Gastrocnemius medialis (tissue), 4 donors: ENCODE measurements at regions not wholly inside any gene's neighbourhood (a gene's known extent, or its start where the extent isn't known, plus 50 kb on each side); places are given as distances from the start of the nearest gene placed in this dataset.

ENCODE experiments used
- ATAC-seq, 2 donors: fragments of 150-250 bp; one replicate each; pipeline ENCODE4 v1.9.1; 2016
- DNase-seq, 2 donors: peaks; one replicate each; pipeline ENCODE4 v3.0.0-alpha.2; 2019
- H3K27ac ChIP-seq, 4 donors: fragments of 200-600 bp; sonication (generic); 1 replicate in 1 of 4; 2 replicates in 3 of 4; pipeline ENCODE4 v1.5.1; 2016 to 2018; ENCODE audit warnings: mild to moderate bottlenecking in 2 of 4, moderate library complexity in 1 of 4
- H3K27me3 ChIP-seq, 3 donors: fragments of 200-600 bp; sonication (generic) in 2 of 3; 1 replicate in 1 of 3; 2 replicates in 2 of 3; pipeline versions ENCODE4 v1.5.1 to v1.6.0; 2016 to 2019; ENCODE audit warnings: mild to moderate bottlenecking in 1 of 3, moderate library complexity in 1 of 3
- H3K36me3 ChIP-seq, 2 donors: fragments of 200-600 bp; sonication (generic) in 1 of 2; one replicate each; pipeline ENCODE4 v1.5.1; 2017 to 2018
- H3K4me1 ChIP-seq, 2 donors: fragments of 200-600 bp; sonication (generic) in 1 of 2; one replicate each; pipeline ENCODE4 v1.5.1; 2016 to 2017; ENCODE audit warnings: mild to moderate bottlenecking in 2 of 2
- H3K4me3 ChIP-seq, 4 donors: fragments of 200-600 bp; sonication (generic) in 3 of 4; 1 replicate in 1 of 4; 2 replicates in 3 of 4; pipeline ENCODE4 v1.5.1; 2016 to 2019; ENCODE audit warnings: mild to moderate bottlenecking in 2 of 4
- H3K9me3 ChIP-seq, 3 donors: fragments of 200-600 bp; sonication (generic) in 2 of 3; 1 replicate in 1 of 3; 2 replicates in 2 of 3; pipeline ENCODE4 v1.5.1; 2016 to 2019
- POLR2A ChIP-seq, 2 donors: fragments of 450-650 bp; IDR thresholded peaks; one replicate each; pipeline ENCODE4 v1.6.1; 2017; ENCODE audit warnings: antibody characterized with exemption in 2 of 2, mild to moderate bottlenecking in 2 of 2, moderate library complexity in 2 of 2
- in situ Hi-C, 4 donors: fragments of 200-750 bp; cut with MboI; loops; one replicate each; pipeline versions ENCODE4 v1.15.0 to v1.8.0; 2017; ENCODE audit warnings: low sequenced_read_pairs in 4 of 4
- intact Hi-C: fragments of 100-400 bp; cut with DNase I; formaldehyde crosslinking; loops from one replicate; pipeline ENCODE4 v1.15.1; 2023; ENCODE audit warnings: low total_unique reads
- TF ChIP-seq, protein P1 (sequence below), 5 experiments: fragments of 450-650 bp in 3 of 5; fragments of 200-600 bp in 2 of 5; sonication (generic) in 2 of 5; IDR thresholded peaks in 4 of 5; conservative IDR thresholded peaks in 1 of 5; 1 replicate in 4 of 5; 2 replicates in 1 of 5; pipeline ENCODE4 v1.5.1; 2016 to 2019; ENCODE audit warnings: antibody characterized with exemption in 5 of 5, mild to moderate bottlenecking in 3 of 5, moderate library complexity in 3 of 5

GRCh38 chr2:180690611-180691010, 289.8 kb upstream of the UBE2E3 start:
- no peaks in the 10 kb centered on the region for H3K9me3 ChIP-seq
- H3K4me3 ChIP-seq: no peak overlapping the region
- H3K27me3 ChIP-seq: no peaks in the 10 kb centered on the region
- TF ChIP-seq, protein P1, sequence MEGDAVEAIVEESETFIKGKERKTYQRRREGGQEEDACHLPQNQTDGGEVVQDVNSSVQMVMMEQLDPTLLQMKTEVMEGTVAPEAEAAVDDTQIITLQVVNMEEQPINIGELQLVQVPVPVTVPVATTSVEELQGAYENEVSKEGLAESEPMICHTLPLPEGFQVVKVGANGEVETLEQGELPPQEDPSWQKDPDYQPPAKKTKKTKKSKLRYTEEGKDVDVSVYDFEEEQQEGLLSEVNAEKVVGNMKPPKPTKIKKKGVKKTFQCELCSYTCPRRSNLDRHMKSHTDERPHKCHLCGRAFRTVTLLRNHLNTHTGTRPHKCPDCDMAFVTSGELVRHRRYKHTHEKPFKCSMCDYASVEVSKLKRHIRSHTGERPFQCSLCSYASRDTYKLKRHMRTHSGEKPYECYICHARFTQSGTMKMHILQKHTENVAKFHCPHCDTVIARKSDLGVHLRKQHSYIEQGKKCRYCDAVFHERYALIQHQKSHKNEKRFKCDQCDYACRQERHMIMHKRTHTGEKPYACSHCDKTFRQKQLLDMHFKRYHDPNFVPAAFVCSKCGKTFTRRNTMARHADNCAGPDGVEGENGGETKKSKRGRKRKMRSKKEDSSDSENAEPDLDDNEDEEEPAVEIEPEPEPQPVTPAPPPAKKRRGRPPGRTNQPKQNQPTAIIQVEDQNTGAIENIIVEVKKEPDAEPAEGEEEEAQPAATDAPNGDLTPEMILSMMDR (IDR thresholded peaks at IDR 0.05 in 4 of 5, conservative IDR thresholded peaks at IDR 0.05 in 1 of 5): no peak
- no peak for TF ChIP-seq POLR2A (IDR thresholded peaks at IDR 0.05)
- ATAC-seq (no peak), DNase-seq (no peak)
- in situ Hi-C loops (no loop called here), intact Hi-C loops (no loop called here)
- no peaks in the 10 kb centered on the region for H3K36me3 ChIP-seq
- H3K4me1 ChIP-seq: no peaks in the 10 kb centered on the region
- no peak overlapping the region for H3K27ac ChIP-seq

DNA sequence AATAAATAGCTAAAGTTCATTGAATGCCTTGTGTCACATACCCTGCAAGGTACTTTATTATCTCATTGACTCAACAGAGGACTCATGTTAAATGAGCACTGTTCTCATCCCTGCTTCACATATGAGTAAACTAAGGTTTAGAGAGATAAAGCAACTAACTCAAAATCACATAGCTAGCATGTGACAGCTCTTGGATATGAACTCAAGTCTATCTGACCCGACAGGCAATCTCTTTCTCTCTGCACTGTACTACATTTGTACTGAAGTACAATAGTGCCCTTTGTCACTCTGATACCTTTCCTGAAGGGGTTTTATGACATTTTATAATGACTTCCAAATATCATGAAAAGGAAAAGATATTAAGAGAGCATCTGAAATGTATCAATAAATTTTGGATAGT, 297.5 kb upstream of the UBE2E3 start:
- H3K27me3 ChIP-seq: no peaks in the 10 kb centered on the region
- in situ Hi-C loops (no loop called here), intact Hi-C loops (no loop called here)
- no peaks in the 10 kb centered on the region for H3K9me3 ChIP-seq
- no peaks in the 10 kb centered on the region for H3K4me1 ChIP-seq
- H3K27ac ChIP-seq: no peak overlapping the region
- H3K4me3 ChIP-seq: no peak overlapping the region
- DNase-seq (no peak), ATAC-seq (no peak)
- H3K36me3 ChIP-seq: no peaks in the 10 kb centered on the region
- no peak for TF ChIP-seq POLR2A (IDR thresholded peaks at IDR 0.05)

DNA sequence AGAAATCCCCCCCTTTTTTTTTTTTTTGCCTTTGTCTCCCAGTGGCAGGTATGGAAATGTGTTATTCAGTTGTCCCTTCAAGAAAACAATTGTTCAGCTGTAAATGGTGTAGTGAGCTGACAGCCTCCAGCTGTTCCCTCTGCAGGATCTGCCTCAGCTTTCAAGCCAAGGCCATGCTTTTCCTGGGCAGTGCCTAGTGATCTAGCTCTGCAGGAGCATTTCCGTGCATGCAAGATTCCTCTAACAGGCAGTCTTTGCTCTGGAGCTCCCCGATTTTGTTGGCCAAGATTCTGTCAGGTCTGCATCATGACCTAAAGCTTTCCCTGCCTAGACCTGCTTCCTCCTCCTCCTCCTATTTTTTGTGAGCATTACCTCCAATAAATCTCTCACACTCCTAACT, 300.7 kb upstream of the UBE2E3 start:
- H3K4me3 ChIP-seq: no peak overlapping the region
- intact Hi-C loops: no loop called here
- H3K4me1 ChIP-seq: no peaks in the 10 kb centered on the region
- no peaks in the 10 kb centered on the region for H3K27me3 ChIP-seq
- no peaks in the 10 kb centered on the region for H3K36me3 ChIP-seq
- TF ChIP-seq, protein P1 (IDR thresholded peaks at IDR 0.05 in 4 of 5, conservative IDR thresholded peaks at IDR 0.05 in 1 of 5): no peak
- TF ChIP-seq POLR2A (IDR thresholded peaks at IDR 0.05): no peak
- no peak for ATAC-seq
- in situ Hi-C loops: no loop called here
- no peaks in the 10 kb centered on the region for H3K9me3 ChIP-seq
- H3K27ac ChIP-seq: no peak overlapping the region
- no peak for DNase-seq

GRCh38 chr2:180678625-180678972, 301.8 kb upstream of the UBE2E3 start:
- Histone ChIP-seq H3K27ac (no peak overlapping the region), H3K36me3 (no peaks in the 10 kb centered on the region), H3K4me3 (no peak overlapping the region), H3K27me3 (no peaks in the 10 kb centered on the region), H3K9me3 (no peaks in the 10 kb centered on the region), H3K4me1 (no peaks in the 10 kb centered on the region)
- ATAC-seq (no peak), DNase-seq (no peak)
- in situ Hi-C loops: no loop called here
- intact Hi-C loops: no loop called here
- TF ChIP-seq, protein P1 (IDR thresholded peaks at IDR 0.05 in 4 of 5, conservative IDR thresholded peaks at IDR 0.05 in 1 of 5): no peak
- no peak for TF ChIP-seq POLR2A (IDR thresholded peaks at IDR 0.05)

DNA sequence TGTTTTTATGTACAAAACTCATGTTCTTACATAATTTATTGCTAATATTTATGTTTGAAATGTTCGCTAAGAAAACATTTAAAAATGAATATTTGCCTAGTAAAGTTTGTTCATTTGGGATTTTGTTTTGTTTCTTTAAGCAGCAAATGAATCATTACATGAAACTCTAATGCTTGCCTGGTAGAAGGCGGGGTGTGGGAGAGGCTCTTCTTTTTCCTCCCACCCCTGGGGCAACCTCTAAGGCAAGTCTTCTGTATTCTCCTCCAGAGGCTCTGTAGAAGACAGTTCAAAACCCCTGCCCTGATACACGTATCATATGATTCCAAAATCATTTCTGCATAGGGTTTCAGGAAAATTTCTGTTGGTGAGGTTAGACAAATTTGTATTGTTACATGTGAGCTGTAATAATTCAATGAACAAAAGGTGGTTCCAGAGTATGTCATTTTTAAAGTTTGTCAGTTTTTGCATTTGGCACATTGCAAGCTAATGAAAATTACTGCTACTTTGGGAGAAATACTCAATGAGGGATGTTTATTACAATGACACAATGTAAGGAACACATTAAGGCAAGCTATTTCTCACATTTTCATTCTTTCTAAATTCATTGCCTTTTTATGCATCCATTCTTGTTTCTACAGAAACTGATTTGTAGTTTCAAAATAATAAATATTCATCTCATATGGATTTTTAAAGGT, 302.3 kb upstream of the UBE2E3 start:
- no peaks in the 10 kb centered on the region for H3K27me3 ChIP-seq

More for the DNA sequence above, 302.3 kb upstream of the UBE2E3 start:
- Histone ChIP-seq H3K9me3 (no peaks in the 10 kb centered on the region), H3K4me3 (no peak overlapping the region), H3K27ac (no peak overlapping the region), H3K36me3 (no peaks in the 10 kb centered on the region), H3K4me1 (no peaks in the 10 kb centered on the region)
- intact Hi-C loops: no loop called here
- in situ Hi-C loops: no loop called here
- TF ChIP-seq POLR2A (IDR thresholded peaks at IDR 0.05): no peak
- TF ChIP-seq, protein P1 (IDR thresholded peaks at IDR 0.05 in 4 of 5, conservative IDR thresholded peaks at IDR 0.05 in 1 of 5): no peak
- ATAC-seq (no peak), DNase-seq (no peak)
